MV-4-11 (cell line): ENCODE measurements at regions not wholly inside any gene's neighbourhood (a gene's known extent, or its start where the extent isn't known, plus 50 kb on each side); places are given as distances from the start of the nearest gene placed in this dataset.
A peak's percentile ranks its signal among the peaks of the same experiment; 100 is the strongest.
"Not testable (repeated sequence)": the region's sequence is repeated elsewhere in the genome, so short reads cannot be mapped to it uniquely, and the experiment has no call there.

ENCODE experiments used
- DNase-seq: peaks from one replicate; lab custom pipeline; 2025; lab: John Stamatoyannopoulos, UW

DNA sequence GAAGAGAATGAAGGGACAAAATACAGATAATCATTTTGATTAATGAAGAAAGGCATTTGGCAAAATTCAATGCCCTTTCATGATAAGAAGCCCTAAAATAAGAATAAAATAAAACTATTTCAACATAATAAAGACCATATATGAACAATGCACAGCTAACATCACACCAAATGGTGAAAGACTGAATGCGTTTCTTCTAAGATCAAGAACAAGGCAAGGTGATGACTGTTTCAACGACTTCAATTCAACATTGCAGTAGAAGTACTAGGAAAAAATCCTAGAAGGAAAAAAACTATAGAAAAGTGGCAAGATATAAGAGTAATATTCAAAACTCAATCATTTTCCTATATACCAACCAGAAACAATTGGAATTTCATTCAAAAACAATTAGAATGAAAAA, 280.1 kb upstream of the GRM7 start:
- DNase-seq: no peak

DNA sequence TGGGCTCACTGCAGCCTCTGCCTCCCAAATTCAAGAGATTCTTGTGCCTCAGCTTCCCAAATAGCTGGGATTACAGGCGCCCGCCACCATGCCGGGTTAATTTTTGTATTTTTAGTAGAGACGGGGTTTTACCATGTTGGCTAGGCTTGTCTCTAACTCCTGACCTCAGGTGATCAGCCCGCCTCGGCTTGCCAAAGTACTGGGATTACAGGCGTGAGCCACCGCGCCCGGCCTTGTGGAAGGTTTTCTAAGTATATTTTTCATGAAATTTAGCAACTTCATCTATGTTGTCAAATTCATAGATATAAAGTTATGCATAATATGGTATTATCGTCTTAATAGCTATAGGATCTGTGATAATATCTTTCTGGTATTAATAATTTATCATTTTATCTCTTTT, 275.6 kb upstream of the GRM7 start:
- no peak for DNase-seq

- DNase-seq: no peak
Observed at GRCh38 chr3:6600237-6600636, 260.7 kb upstream of the GRM7 start.

DNA sequence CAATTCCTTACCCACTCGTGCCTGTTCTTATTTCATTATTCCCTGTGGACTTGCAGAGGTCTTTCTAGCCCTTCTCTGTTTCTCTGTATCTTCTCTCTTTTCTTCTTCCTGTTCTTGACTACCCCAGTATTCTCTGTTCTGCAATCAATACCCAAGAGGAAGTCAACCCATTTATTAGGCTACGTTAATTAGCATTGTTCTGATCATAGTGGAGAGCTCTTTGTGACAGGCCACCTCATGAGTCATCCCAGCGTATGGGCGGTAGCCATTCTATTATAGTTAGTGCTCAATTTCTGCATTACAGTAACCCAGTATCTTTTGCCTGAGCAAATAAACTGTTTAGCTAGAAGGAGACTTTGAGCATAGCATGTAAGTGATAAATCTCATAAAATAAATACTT, 259.5 kb upstream of the GRM7 start:
- no peak for DNase-seq

- DNase-seq: no peak
Observed at GRCh38 chr3:6602329-6602728, 258.6 kb upstream of the GRM7 start.

GRCh38 chr3:6605227-6605626, 255.7 kb upstream of the GRM7 start:
- no peak for DNase-seq

DNA sequence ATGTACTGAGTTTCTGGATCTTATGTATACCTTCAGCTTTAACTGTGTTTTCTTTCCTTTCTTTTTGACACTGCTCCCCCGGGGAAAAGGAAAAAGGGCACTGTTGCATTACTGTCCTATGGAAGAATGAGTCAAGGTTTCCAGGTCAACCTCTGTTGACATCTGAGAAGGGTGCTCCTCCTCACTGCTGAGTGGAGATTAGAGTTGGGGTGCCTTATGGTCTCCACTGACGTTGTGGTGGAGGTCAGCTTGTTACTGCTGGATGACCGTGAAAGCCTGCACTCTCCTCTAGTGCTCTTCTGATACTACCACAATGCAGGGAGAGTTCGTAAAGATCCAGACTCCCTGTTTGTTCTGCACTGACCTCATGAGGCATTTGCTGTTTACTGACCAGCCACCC, 252.1 kb upstream of the GRM7 start:
- no peak for DNase-seq

GRCh38 chr3:6612034-6612616, 248.8 kb upstream of the GRM7 start:
- no peak for DNase-seq

GRCh38 chr3:6622260-6622659, 238.7 kb upstream of the GRM7 start:
- DNase-seq: no peak

DNA sequence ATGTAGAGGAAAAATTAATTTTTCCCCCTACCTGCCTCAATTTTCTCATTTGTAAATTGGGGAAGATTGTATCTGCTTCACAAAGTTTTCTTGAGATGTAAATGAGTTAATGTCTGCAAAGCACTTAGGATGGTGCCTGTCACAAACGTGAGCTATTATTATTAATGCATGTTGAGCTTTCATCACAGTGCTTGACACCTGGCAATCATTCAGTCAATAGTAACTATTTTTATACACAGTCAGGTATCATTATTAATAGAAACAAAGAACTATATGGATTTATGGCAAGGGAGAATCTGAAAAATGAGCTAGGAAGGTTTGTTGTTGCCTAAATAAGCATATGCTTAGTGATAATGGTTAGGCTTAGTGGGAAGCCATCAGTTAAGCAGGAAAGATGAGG, 238.2 kb upstream of the GRM7 start:
- no peak for DNase-seq

GRCh38 chr3:6631376-6631775, 229.5 kb upstream of the GRM7 start:
- no peak for DNase-seq

GRCh38 chr3:6640907-6641306, 220.0 kb upstream of the GRM7 start:
- DNase-seq: no peak

- DNase-seq: no peak
Observed at GRCh38 chr3:6644070-6644929, 216.6 kb upstream of the GRM7 start.

DNA sequence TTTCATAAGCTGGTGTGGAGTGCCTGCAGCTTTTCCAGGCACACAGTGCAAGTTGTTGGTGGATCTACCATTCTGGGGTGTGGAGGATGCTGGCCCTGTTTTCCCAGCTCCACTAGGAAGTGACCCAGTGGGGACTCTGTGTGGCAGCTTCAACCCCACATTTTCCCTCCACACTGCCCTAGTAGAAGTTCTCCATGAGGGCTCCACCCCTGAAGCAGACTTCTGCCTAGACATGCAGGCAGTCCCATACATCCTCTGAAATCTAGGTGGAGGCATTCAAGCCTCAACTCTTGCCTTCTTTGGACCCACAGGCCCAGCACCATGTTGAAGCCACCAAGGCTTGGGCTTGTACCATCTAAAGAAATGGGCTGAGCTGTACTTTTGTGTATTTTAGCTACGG, 206.2 kb upstream of the GRM7 start:
- no peak for DNase-seq

DNA sequence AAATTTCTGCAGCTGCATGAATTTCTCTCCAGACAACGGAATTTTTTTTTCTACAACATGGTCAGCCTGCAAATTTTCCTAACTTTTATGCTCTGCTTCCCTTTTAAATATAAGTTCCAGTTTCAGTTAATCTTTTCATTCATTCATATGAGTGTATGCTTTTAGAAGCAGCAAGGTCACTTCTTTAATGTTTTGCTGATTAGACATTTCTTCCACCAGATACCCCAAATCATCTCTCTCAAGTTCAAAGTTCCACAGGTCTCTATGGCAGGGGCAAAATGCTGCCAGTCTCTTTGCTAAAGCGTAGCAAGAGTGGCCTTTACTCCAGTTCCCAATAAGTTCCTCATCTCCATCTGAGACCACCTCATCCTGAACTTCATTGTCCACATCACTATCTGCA, 205.6 kb upstream of the GRM7 start:
- DNase-seq: no peak

- no peak for DNase-seq
Observed at GRCh38 chr3:6657591-6657990, 203.3 kb upstream of the GRM7 start.

- no peak for DNase-seq
Observed at GRCh38 chr3:6667354-6667753, 193.6 kb upstream of the GRM7 start.

DNA sequence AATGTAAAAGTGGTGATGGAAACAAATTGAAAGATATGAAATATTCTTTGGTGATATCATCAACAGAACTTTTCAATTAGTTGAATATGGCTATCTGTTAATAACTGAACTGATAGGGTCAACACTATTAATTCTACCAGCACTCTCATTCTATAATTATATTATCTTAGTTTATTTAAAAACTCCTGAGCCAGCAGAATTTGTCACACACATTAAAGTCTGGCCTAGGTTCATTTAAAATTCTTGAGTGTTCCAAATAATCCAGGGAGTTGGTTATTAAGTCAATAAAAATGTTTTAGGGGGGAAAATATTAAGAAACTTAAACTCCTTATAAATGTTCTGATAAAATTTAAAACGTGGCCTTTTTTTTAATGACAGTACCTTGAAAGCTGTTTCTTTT, 189.6 kb upstream of the GRM7 start:
- no peak for DNase-seq

DNA sequence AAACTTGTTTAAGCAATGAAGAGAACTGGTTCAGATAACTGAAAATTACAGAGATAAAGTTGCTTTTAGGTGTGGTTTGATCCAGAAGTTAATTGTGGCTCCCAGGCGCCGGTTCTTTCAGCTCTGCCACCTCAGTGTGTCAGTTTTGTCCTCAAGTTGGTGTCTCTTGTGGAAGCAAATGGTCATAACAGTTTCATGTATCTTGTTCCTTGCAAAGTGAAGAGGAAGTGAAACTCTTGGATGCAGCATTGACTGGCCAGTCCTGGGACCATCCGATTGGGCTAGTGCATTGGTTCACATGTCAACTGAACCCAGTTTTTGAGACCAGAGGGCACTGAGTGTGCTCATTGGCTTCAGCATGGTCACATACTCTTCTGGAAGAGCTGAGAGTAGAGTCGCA, 181.4 kb upstream of the GRM7 start:
- peak; percentile 89 for DNase-seq

GRCh38 chr3:6680119-6680806, 180.7 kb upstream of the GRM7 start:
- DNase-seq: peak; percentile 63

DNA sequence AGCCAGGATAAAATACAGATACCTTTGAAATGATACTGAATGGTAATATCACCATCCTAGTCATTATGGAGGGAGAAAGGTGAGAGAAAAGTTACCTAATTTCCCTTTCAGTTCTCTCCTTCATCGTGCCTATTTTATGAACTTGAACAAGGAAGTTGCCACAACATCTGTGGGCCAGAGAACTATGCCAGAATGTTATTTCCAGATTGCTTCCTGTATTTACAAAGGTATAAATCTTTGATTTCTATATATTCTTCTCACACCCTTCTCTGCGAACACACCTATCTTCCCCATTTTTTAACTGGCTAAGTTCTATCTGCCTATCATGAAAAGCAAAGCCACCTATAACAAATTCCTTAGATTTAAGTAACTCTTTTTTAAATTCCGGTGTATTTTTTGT, 163.6 kb upstream of the GRM7 start:
- DNase-seq: no peak

- no peak for DNase-seq
Observed at GRCh38 chr3:6697722-6698121, 163.2 kb upstream of the GRM7 start.

GRCh38 chr3:6704817-6705216, 156.1 kb upstream of the GRM7 start:
- DNase-seq: not testable (repeated sequence)
